ENCODE measurements at regions not wholly inside any gene's neighbourhood (a gene's known extent, or its start where the extent isn't known, plus 50 kb on each side); places are given as distances from the start of the nearest gene placed in this dataset.
A peak's percentile ranks its signal among the peaks of the same experiment; 100 is the strongest.

DNA sequence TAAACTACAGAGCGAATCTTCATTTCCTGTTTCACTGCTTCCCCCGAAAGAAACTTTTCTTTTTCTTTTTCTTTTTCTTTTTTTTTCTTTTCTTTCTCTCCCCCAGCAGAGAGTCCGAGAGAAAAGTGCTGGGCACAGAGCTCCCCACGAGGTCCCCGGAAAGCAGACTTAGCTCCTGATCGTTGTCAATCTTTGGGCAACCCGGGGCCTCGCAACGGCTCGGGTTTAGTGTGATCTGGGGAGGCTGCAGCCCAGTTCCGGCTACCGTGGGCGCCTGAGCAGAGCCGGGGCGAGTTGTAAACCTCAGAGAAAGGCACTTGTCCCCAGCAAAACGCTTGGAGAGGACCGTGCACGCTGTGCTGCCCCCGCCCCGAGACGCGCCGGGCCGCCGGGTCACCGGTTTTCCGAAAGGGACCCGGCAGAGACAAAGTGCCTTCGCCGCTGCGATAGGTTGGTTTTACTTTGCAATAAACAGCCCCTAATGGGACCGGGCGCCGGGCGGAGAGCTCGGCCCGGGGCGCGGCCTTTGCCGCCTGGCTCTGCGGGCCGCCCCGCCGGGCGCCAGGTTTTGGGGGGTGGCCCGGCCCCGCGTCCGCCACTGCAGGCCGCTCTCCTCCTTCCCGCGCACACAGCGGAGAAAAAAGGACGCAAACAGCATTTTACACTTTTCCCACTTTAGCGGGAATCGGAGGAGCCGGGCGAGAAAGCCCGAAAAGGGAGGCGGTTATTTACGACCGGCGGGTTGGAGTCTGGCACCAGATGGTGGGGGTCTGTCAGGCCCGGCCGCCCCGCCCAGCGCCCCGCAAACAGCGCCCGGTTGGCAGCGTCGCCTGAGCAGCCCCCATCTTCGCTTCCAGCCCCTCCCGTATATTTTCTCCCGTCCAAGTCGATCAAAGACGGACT is 136.0 kb downstream of the INSIG2 start:
- no peak for DNase-seq

- DNase-seq: no peak
These were observed 135.3 kb downstream of the INSIG2 start for GRCh38 chr2:118223511-118223991.

- no peak for DNase-seq
These were observed 134.6 kb downstream of the INSIG2 start for GRCh38 chr2:118222672-118223421.

- no peak for DNase-seq
These were observed 134.0 kb downstream of the INSIG2 start for GRCh38 chr2:118222273-118222594.

GRCh38 chr2:118221536-118222272 is 133.4 kb downstream of the INSIG2 start:
- peak; percentile 25 for DNase-seq

DNA sequence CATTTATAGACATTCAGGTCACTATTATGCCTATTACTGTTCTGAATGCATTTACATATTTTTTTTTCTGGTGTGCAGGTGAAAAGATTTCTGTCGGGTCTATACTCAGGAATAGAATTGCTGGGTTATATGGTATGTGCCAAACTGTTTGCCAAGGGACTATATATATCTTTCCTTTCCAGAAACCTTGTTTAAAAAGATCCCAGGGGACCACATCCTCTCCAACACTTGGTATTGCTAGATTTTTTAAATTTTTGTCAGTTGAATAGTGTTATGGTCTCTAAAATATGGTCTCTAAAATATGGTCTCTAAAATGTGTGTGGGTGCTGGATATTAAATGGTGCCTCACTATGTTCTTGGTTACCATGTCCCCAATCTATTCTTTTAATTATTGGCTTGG is 131.3 kb downstream of the INSIG2 start:
- no peak for DNase-seq

DNA sequence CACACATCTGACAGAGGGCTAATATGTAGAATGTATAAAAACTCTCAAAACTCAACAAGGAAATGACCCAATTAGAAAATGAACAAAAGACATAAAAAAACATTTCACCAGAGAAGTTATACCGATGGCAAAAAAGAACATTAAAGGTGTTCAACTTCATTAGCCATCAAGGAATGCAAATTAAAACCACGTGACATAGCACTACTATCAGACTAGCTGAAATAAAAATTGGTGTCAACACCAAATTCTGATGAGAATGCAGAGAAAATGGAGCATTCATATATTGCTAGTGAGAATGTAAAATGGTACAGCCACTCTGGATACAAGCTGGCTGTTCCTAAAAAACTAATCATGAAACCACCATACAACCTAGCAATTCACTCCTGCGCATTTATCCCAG is 128.0 kb downstream of the INSIG2 start:
- no peak for DNase-seq

GRCh38 chr2:118209727-118210126 is 121.5 kb downstream of the INSIG2 start:
- no peak for DNase-seq

- DNase-seq: no peak
These were observed 119.6 kb downstream of the INSIG2 start for GRCh38 chr2:118207889-118208288.

GRCh38 chr2:118202707-118203303 is 114.5 kb downstream of the INSIG2 start:
- DNase-seq: no peak

GRCh38 chr2:118198268-118198667 is 110.0 kb downstream of the INSIG2 start:
- no peak for DNase-seq

GRCh38 chr2:118197011-118197675 is 108.9 kb downstream of the INSIG2 start:
- no peak for DNase-seq

GRCh38 chr2:118190474-118190873 is 102.2 kb downstream of the INSIG2 start:
- no peak for DNase-seq

DNA sequence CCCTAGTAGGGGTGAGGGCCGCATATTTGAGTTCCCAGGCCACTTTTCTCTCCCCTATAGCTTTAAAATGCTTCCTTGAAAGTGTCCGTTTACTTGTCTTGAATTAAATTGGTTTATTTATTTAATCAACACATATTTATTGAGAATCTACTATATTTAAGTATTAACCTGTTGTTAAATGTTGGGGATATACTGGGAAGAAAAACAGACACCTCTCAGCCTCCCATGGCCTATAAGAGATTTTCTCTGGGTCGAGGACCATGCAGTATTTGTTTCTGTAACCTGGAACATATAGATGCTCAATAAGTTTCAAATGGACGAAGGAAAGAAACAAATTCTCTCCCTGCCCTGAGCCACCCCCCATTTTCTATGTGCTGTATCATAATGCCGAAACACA is 98.6 kb downstream of the INSIG2 start:
- DNase-seq: no peak

- peak; percentile 34 for DNase-seq
These were observed 98.0 kb downstream of the INSIG2 start for GRCh38 chr2:118186110-118186857.

DNA sequence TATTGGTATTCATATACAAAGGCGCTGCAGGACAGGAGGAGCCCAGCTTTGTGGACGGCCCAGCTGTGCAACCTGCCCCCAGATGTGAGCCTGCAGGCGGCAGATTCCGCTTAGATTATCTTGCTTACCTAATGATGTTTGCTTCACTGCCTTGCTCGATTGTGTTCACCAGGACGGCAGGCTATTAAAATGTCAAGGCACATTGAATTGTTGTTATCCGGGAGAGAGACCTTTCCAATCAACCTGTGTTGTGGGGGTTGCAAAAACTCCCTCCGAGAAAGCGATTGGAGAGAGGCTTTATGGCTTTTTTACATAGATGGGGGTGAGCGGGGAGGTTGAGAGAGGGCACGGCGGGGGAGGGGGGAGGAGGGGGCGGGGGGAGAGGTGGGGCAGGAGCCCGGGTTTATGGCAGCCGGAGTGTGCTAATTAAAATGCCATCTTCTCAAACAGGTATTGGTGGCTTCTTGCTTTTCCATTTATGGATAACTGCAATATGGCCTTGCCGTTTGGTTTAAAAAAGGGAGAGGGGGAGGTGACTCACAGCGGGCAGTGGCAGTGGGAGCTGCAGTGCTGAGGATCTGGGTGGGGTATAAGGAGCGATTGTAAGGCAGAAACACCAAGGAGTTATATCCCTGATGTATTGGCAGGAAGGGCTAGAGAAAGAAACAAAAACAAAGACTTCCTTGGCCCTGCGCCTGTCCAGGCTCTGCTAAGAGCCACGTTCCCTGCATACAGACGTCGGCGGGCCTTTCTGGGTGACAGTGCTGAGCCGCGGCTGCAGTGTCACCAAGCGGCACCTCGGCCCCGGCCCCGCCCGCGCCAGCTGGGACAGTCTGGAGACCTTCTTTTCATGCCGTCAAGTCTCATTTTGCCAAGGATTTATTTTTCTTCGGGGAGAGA is 97.2 kb downstream of the INSIG2 start:
- peak; percentile 58 for DNase-seq

- no peak for DNase-seq
These were observed 95.1 kb downstream of the INSIG2 start for GRCh38 chr2:118183381-118183780.

- DNase-seq: no peak
These were observed 91.2 kb downstream of the INSIG2 start for GRCh38 chr2:118179445-118179844.

DNA sequence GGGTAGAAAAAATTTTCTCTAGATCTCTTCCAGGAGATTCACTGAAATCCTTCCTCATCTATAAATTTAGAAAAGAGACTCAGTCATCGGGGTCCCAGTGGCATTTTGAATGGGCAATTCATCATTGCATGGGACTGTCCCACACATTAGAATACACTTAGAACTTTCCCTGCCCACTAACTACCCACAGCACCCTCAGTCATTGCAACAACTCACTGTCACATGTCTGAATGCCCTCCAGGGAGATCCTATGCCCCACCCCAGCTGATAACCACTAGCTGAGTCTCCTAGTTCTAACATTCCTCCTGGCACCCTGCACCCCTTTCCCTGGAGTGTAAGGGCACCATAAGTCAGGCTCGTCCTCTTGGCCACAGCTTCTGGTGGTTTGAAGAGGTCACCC is 89.6 kb downstream of the INSIG2 start:
- no peak for DNase-seq

GRCh38 chr2:118177318-118177717 is 89.0 kb downstream of the INSIG2 start:
- DNase-seq: no peak

DNA sequence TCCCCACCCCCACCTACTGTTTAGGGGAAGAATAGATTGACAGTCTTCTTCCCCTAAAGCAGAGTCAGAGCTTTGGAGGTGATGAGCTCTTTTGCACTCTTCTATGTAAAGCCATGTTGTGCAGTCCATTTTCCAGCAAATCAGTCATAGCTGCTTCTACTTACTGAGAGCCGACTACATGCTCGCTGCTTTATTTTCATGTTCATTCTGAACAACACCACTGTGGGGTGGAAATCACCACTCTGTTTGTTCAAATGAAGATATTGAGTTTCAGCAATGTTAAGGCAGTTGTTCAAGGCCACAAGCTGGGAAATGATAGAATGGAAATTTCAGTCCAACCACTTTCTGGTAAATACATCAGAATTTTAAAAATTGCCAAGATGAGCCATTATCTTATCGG is 88.3 kb downstream of the INSIG2 start:
- DNase-seq: no peak

All from DMS79 (cell line).